HEK293 (cell line): ENCODE measurements at regions not wholly inside any gene's neighbourhood (a gene's known extent, or its start where the extent isn't known, plus 50 kb on each side); places are given as distances from the start of the nearest gene placed in this dataset.

Experiments
- CTCF ChIA-PET: fragments of 350-600 bp; formaldehyde crosslinking; extraction: SDS; loops from one replicate; lab custom pipeline; 2021; ENCODE audit warnings: antibody characterized with exemption; lab: Yijun Ruan, JAX
- POLR2A ChIA-PET: fragments of 300-600 bp; formaldehyde crosslinking; extraction: SDS; loops from one replicate; lab custom pipeline; 2020; ENCODE audit warnings: antibody characterized with exemption, inconsistent platforms; lab: Yijun Ruan, JAX
- H3K27ac ChIP-seq: fragments of 200-500 bp; sonication (Bioruptor generic); 2 replicates; pipeline ENCODE4 v1.5.1; 2014; ENCODE audit warnings: low read depth, low read length, control low read depth, inconsistent platforms; ENCODE audit errors: extremely low read depth
- H3K36me3 ChIP-seq, 2 experiments: fragments of 200-500 bp in 1 of 2; sonication (Bioruptor generic) in 1 of 2; 1 replicate in 1 of 2; 2 replicates in 1 of 2; pipeline ENCODE4 v1.5.1; 2014 to 2017; ENCODE audit warnings: inconsistent platforms in 2 of 2, low read length in 2 of 2; ENCODE audit not compliant: control insufficient read depth in 2 of 2, insufficient read depth in 1 of 2
- H3K4me1 ChIP-seq: fragments of 200-500 bp; sonication (Bioruptor generic); 2 replicates; pipeline ENCODE4 v1.5.1; 2014; ENCODE audit warnings: mild to moderate bottlenecking, low read length, inconsistent platforms; ENCODE audit not compliant: control insufficient read depth, insufficient read depth
- H3K4me3 ChIP-seq: 2 replicates; pipeline ENCODE4 v1.5.1; 2011; ENCODE audit warnings: low read depth, mild to moderate bottlenecking, control low read depth, low read length, moderate library complexity
- H3K9me3 ChIP-seq: fragments of 200-500 bp; sonication (Bioruptor generic); 2 replicates; pipeline ENCODE4 v1.5.1; 2014; ENCODE audit warnings: low read depth, low read length, inconsistent platforms; ENCODE audit not compliant: control insufficient read depth, insufficient read depth
- FEZF1 ChIP-seq: fragments of 450-650 bp; formaldehyde crosslinking; IDR thresholded peaks from 2 replicates; pipeline ENCODE4 v1.5.1; 2016; ENCODE audit warnings: missing biosample characterization, missing genetic modification characterization
- GFI1B ChIP-seq: fragments of 450-650 bp; formaldehyde crosslinking; IDR thresholded peaks from 2 replicates; pipeline ENCODE4 v1.5.1; 2016; ENCODE audit warnings: missing biosample characterization, missing genetic modification characterization
- HOXC10 ChIP-seq: sonication (generic); formaldehyde crosslinking; IDR thresholded peaks from 2 replicates; pipeline ENCODE4 v1.8.1; 2023; ENCODE audit warnings: mild to moderate bottlenecking, missing genetic modification reagents
- KLF16 ChIP-seq: fragments of 450-650 bp; formaldehyde crosslinking; IDR thresholded peaks from 2 replicates; pipeline ENCODE4 v1.5.1; 2017; ENCODE audit warnings: missing biosample characterization, missing genetic modification characterization
- RBAK ChIP-seq: fragments of 450-650 bp; formaldehyde crosslinking; IDR thresholded peaks from 2 replicates; pipeline ENCODE4 v1.5.1; 2016; ENCODE audit warnings: missing biosample characterization, missing genetic modification characterization
- SALL2 ChIP-seq: fragments of 450-650 bp; formaldehyde crosslinking; IDR thresholded peaks from 2 replicates; pipeline ENCODE4 v1.5.0; 2017; ENCODE audit warnings: missing biosample characterization, mild to moderate bottlenecking, missing genetic modification characterization, borderline replicate concordance
- TCF7L2 ChIP-seq: IDR thresholded peaks from 2 replicates; pipeline ENCODE4 v1.6.1; 2011; ENCODE audit warnings: low read depth, mild to moderate bottlenecking, inconsistent platforms, low read length, moderate library complexity, borderline replicate concordance
- TRIM28 ChIP-seq: IDR thresholded peaks from 2 replicates; pipeline ENCODE4 v1.6.1; 2011; ENCODE audit warnings: low read length, control low read depth, borderline replicate concordance
- TSHZ1 ChIP-seq: fragments of 450-650 bp; formaldehyde crosslinking; IDR thresholded peaks from 2 replicates; pipeline ENCODE4 v1.5.1; 2016; ENCODE audit warnings: missing biosample characterization, missing genetic modification characterization, borderline replicate concordance
- ZBTB6 ChIP-seq: fragments of 450-650 bp; formaldehyde crosslinking; IDR thresholded peaks from 2 replicates; pipeline ENCODE4 v1.5.1; 2017; ENCODE audit warnings: missing biosample characterization, missing genetic modification characterization
- ZFP41 ChIP-seq: fragments of 450-650 bp; formaldehyde crosslinking; IDR thresholded peaks from 2 replicates; pipeline ENCODE4 v1.5.1; 2016; ENCODE audit warnings: missing biosample characterization, missing genetic modification characterization, borderline replicate concordance
- ZNF16 ChIP-seq: fragments of 450-650 bp; formaldehyde crosslinking; IDR thresholded peaks from 2 replicates; pipeline ENCODE4 v1.5.1; 2016; ENCODE audit warnings: low read depth, missing biosample characterization, missing genetic modification characterization
- ZNF175 ChIP-seq: fragments of 450-650 bp; formaldehyde crosslinking; IDR thresholded peaks from 2 replicates; pipeline ENCODE4 v1.5.1; 2016; ENCODE audit warnings: missing biosample characterization, missing genetic modification characterization
- ZNF184 ChIP-seq: fragments of 450-650 bp; IDR thresholded peaks from 2 replicates; pipeline ENCODE4 v1.5.1; 2018; ENCODE audit warnings: missing biosample characterization, mild to moderate bottlenecking, missing genetic modification characterization
- ZNF302 ChIP-seq: fragments of 450-650 bp; formaldehyde crosslinking; IDR thresholded peaks from 2 replicates; pipeline ENCODE4 v1.5.1; 2016; ENCODE audit warnings: missing biosample characterization, missing genetic modification characterization, low read depth
- ZNF335 ChIP-seq: fragments of 450-650 bp; formaldehyde crosslinking; conservative IDR thresholded peaks from 2 replicates; pipeline ENCODE4 v1.5.1; 2016; ENCODE audit warnings: missing biosample characterization, missing genetic modification characterization
- ZNF341 ChIP-seq: fragments of 450-650 bp; formaldehyde crosslinking; IDR thresholded peaks from 2 replicates; pipeline ENCODE4; 2016; ENCODE audit warnings: low read depth, missing biosample characterization, missing genetic modification characterization
- ZNF404 ChIP-seq: fragments of 450-650 bp; formaldehyde crosslinking; IDR thresholded peaks from 2 replicates; pipeline ENCODE4 v1.5.1; 2017; ENCODE audit warnings: missing biosample characterization, missing genetic modification characterization
- ZNF433 ChIP-seq: fragments of 450-650 bp; formaldehyde crosslinking; IDR thresholded peaks from 2 replicates; pipeline ENCODE4 v1.5.1; 2016; ENCODE audit warnings: missing biosample characterization, missing genetic modification characterization, low read depth
- ZNF473 ChIP-seq: fragments of 450-650 bp; formaldehyde crosslinking; IDR thresholded peaks from 2 replicates; pipeline ENCODE4 v1.5.1; 2017; ENCODE audit warnings: missing biosample characterization, missing genetic modification characterization
- ZNF488 ChIP-seq: fragments of 450-650 bp; formaldehyde crosslinking; IDR thresholded peaks from 2 replicates; pipeline ENCODE4 v1.5.1; 2016; ENCODE audit warnings: missing biosample characterization, missing genetic modification characterization
- ZNF555 ChIP-seq: fragments of 450-650 bp; formaldehyde crosslinking; conservative IDR thresholded peaks from 2 replicates; pipeline ENCODE4 v1.5.1; 2017; ENCODE audit warnings: missing biosample characterization, mild to moderate bottlenecking, missing genetic modification characterization, inconsistent platforms
- ZNF558 ChIP-seq: fragments of 450-650 bp; formaldehyde crosslinking; IDR thresholded peaks from 2 replicates; pipeline ENCODE4 v1.5.1; 2016; ENCODE audit warnings: missing biosample characterization, missing genetic modification characterization
- ZNF585B ChIP-seq: fragments of 450-650 bp; formaldehyde crosslinking; IDR thresholded peaks from 2 replicates; pipeline ENCODE4 v1.5.1; 2016; ENCODE audit warnings: missing biosample characterization, missing genetic modification characterization
- ZNF623 ChIP-seq: fragments of 450-650 bp; formaldehyde crosslinking; IDR thresholded peaks from 2 replicates; pipeline ENCODE4 v1.5.1; 2016; ENCODE audit warnings: missing biosample characterization, missing genetic modification characterization
- ZNF654 ChIP-seq: fragments of 450-650 bp; formaldehyde crosslinking; IDR thresholded peaks from 2 replicates; pipeline ENCODE4 v1.5.1; 2016; ENCODE audit warnings: low read depth, missing biosample characterization, missing genetic modification characterization
- ZNF677 ChIP-seq: fragments of 450-650 bp; IDR thresholded peaks from 2 replicates; pipeline ENCODE4 v1.5.0; 2018; ENCODE audit warnings: missing biosample characterization, mild to moderate bottlenecking, missing genetic modification characterization, moderate library complexity
- ZNF843 ChIP-seq: fragments of 450-650 bp; formaldehyde crosslinking; IDR thresholded peaks from 2 replicates; pipeline ENCODE4 v1.5.1; 2016; ENCODE audit warnings: missing biosample characterization, missing genetic modification characterization
- ZSCAN30 ChIP-seq: fragments of 450-650 bp; IDR thresholded peaks from 2 replicates; pipeline ENCODE4 v1.5.1; 2018; ENCODE audit warnings: missing biosample characterization, mild to moderate bottlenecking, missing genetic modification characterization, moderate library complexity
- ZSCAN4 ChIP-seq: fragments of 450-650 bp; formaldehyde crosslinking; IDR thresholded peaks from 2 replicates; pipeline ENCODE4 v1.5.1; 2017; ENCODE audit warnings: missing biosample characterization, missing genetic modification characterization

GRCh38 chr6:144624716-144625115 is 339.6 kb downstream of the UTRN start:
- Histone ChIP-seq H3K36me3 (no peaks in the 10 kb centered on the region), H3K9me3 (no peaks in the 10 kb centered on the region), H3K4me3 (no peak overlapping the region), H3K27ac (no peak overlapping the region), H3K4me1 (peaks cover 5% of the 10 kb centered on the region; the same call in 1 of the 2 replicates)
- CTCF ChIA-PET = no interaction called here
- POLR2A ChIA-PET = no interaction called here
- TF ChIP-seq ZNF335 (tag by site-specific recombination) (no peak), ZNF341 (no peak), TSHZ1 (no peak), FEZF1 (no peak), ZNF558 (tag by site-specific recombination) (no peak), SALL2 (tag by site-specific recombination) (no peak)

- no peak overlapping the region for H3K27ac ChIP-seq
- TF ChIP-seq TCF7L2 = no peak
- TF ChIP-seq ZNF843 = no peak
- no peak for TF ChIP-seq RBAK (tag by site-specific recombination)
- no peak for TF ChIP-seq ZNF488
- TF ChIP-seq ZNF16 (tag by site-specific recombination) = no peak
- no peak for TF ChIP-seq GFI1B (tag by site-specific recombination)
- no peak for TF ChIP-seq ZNF184
- no peak for TF ChIP-seq ZNF404 (tag by site-specific recombination)
- no peak for TF ChIP-seq ZFP41 (tag by site-specific recombination)
- TF ChIP-seq ZNF433 = no peak
- TF ChIP-seq TRIM28 = no peak
- no peak for TF ChIP-seq ZNF623 (tag by site-specific recombination)
- TF ChIP-seq HOXC10 (CRISPR knock-in tag) = no peak
- no peak for TF ChIP-seq ZNF654 (tag by site-specific recombination)
- TF ChIP-seq KLF16 (tag by site-specific recombination) = no peak
- TF ChIP-seq, all 188 proteins: peak for 0
- ChIA-PET CTCF (no interaction called here), POLR2A (interaction anchor here (0.6 kb wide), 1 partner anchor 605 kb away, joined by 3 read pairs; no protein-coding TSS in a partner anchor)
- H3K9me3 ChIP-seq = no peaks in the 10 kb centered on the region
- no peak overlapping the region for H3K4me3 ChIP-seq
- no peaks in the 10 kb centered on the region for H3K4me1 ChIP-seq
- no peaks in the 10 kb centered on the region for H3K36me3 ChIP-seq
These were observed 345.7 kb downstream of the UTRN start for GRCh38 chr6:144630857-144631256.

GRCh38 chr6:144632266-144632665 is 347.1 kb downstream of the UTRN start:
- Histone ChIP-seq H3K4me1 (no peaks in the 10 kb centered on the region), H3K27ac (no peak overlapping the region), H3K4me3 (no peak overlapping the region), H3K9me3 (no peaks in the 10 kb centered on the region), H3K36me3 (no peaks in the 10 kb centered on the region)
- CTCF ChIA-PET = interaction anchor here (0.8 kb wide), 1 partner anchor 46 kb away, joined by 3 read pairs; no protein-coding TSS in a partner anchor
- POLR2A ChIA-PET = no interaction called here
- no peak for TF ChIP-seq ZNF175 (tag by site-specific recombination)
- no peak for TF ChIP-seq ZSCAN30
- TF ChIP-seq ZNF473 = no peak
- no peak for TF ChIP-seq ZNF302 (tag by site-specific recombination)
- TF ChIP-seq ZBTB6 (tag by site-specific recombination) = no peak
- TF ChIP-seq ZSCAN4 (tag by site-specific recombination) = no peak
- TF ChIP-seq ZNF555 (tag by site-specific recombination) = no peak
- no peak for TF ChIP-seq ZNF677 (tag by site-specific recombination)
- no peak for TF ChIP-seq ZNF585B (tag by site-specific recombination)
